Panc1 (cell line): ENCODE measurements at regions not wholly inside any gene's neighbourhood (a gene's known extent, or its start where the extent isn't known, plus 50 kb on each side); places are given as distances from the start of the nearest gene placed in this dataset.

Experiments used
- ATAC-seq: fragments of 200-7000 bp; cut with Tn5 transposase; 2 replicates; pipeline ENCODE4 v1.9.1; 2020; ENCODE audit warnings: mild to moderate bottlenecking, moderate library complexity
- BruUV-seq: library from RNA; stranded (reverse); fragments of 400-500 nt; replicated peaks from 2 replicates; lab custom pipeline; 2021; lab: Mats Ljungman, UMichigan
- CTCF ChIA-PET: fragments of 300-600 bp; sonication (Branson Sonifier 250); formaldehyde crosslinking; loops from one replicate; lab custom pipeline; 2022; ENCODE audit warnings: antibody characterized with exemption; lab: Charles Lee
- POLR2A ChIA-PET: fragments of 300-600 bp; sonication (Branson Sonifier 250); formaldehyde crosslinking; loops from one replicate; lab custom pipeline; 2022; ENCODE audit warnings: antibody characterized with exemption; lab: Charles Lee
- DNase-seq: peaks from one replicate; pipeline ENCODE4 v3.0.0-alpha.2; 2010; ENCODE audit warnings: low read depth, low spot score
- H3K27ac ChIP-seq: 2 replicates; pipeline ENCODE4 v1.5.1; 2011; ENCODE audit warnings: mild to moderate bottlenecking, low read length, inconsistent platforms
- H3K27me3 ChIP-seq: fragments of 200-500 bp; sonication (Bioruptor generic); 2 replicates; pipeline ENCODE4 v1.6.0; 2014; ENCODE audit warnings: low read length, inconsistent platforms; ENCODE audit not compliant: control insufficient read depth, insufficient read depth
- H3K36me3 ChIP-seq: fragments of 200-500 bp; sonication (Bioruptor generic); 2 replicates; pipeline ENCODE4 v1.5.1; 2014; ENCODE audit warnings: inconsistent platforms, mild to moderate bottlenecking, low read length, moderate library complexity; ENCODE audit not compliant: control insufficient read depth, insufficient read depth
- H3K4me1 ChIP-seq: 2 replicates; pipeline ENCODE4 v1.5.1; 2011; ENCODE audit warnings: inconsistent platforms, mild to moderate bottlenecking, low read length, moderate library complexity; ENCODE audit not compliant: control insufficient read depth, insufficient read depth
- H3K4me3 ChIP-seq, 2 experiments: 2 replicates each; pipeline ENCODE4 v1.5.1; 2011 to 2012; ENCODE audit warnings: low read depth in 2 of 2, low read length in 2 of 2, mild to moderate bottlenecking in 2 of 2, inconsistent platforms in 1 of 2, moderate library complexity in 1 of 2
- H3K9me3 ChIP-seq: fragments of 200-500 bp; sonication (Bioruptor generic); 2 replicates; pipeline ENCODE4 v1.5.1; 2014; ENCODE audit warnings: low read depth, mild to moderate bottlenecking, inconsistent platforms, low read length, moderate library complexity; ENCODE audit not compliant: control insufficient read depth, insufficient read depth
- POLR2AphosphoS5 ChIP-seq: IDR thresholded peaks from 2 replicates; pipeline ENCODE4 v1.6.1; 2012; ENCODE audit warnings: mild to moderate bottlenecking, low read depth, low read length, moderate library complexity
- SIN3A ChIP-seq: IDR thresholded peaks from 2 replicates; pipeline ENCODE4 v1.6.1; 2012; ENCODE audit warnings: low read depth, mild to moderate bottlenecking, low read length, moderate library complexity, borderline replicate concordance; ENCODE audit not compliant: insufficient read depth
- TCF7L2 ChIP-seq: IDR thresholded peaks from 2 replicates; pipeline ENCODE4 v1.6.1; 2011; ENCODE audit warnings: mild to moderate bottlenecking, low read depth, low read length, inconsistent platforms
- in situ Hi-C: cut with HindIII; loops from 2 replicates; pipeline ENCODE4 v1.10.0; 2016; ENCODE audit warnings: low sequenced_read_pairs, low pct_unique_long_range_greater_than_20kb
- intact Hi-C: fragments of 100-400 bp; cut with micrococcal nuclease; formaldehyde crosslinking; loops from one replicate; pipeline ENCODE4 v1.10.0; 2022; ENCODE audit not compliant: unreplicated experiment
- TF ChIP-seq, protein P1 (sequence below): fragments of 450-650 bp; IDR thresholded peaks from 2 replicates; pipeline ENCODE4 v1.5.1; 2017; ENCODE audit warnings: mild to moderate bottlenecking
- TF ChIP-seq, protein P2 (sequence below), 2 experiments: IDR thresholded peaks; 2 replicates each; pipeline ENCODE4 v1.6.1; 2011 to 2012; ENCODE audit warnings: low read depth in 2 of 2, control low read depth in 1 of 2, low read length in 1 of 2, mild to moderate bottlenecking in 1 of 2, moderate library complexity in 1 of 2; ENCODE audit not compliant: insufficient read depth in 1 of 2

DNA sequence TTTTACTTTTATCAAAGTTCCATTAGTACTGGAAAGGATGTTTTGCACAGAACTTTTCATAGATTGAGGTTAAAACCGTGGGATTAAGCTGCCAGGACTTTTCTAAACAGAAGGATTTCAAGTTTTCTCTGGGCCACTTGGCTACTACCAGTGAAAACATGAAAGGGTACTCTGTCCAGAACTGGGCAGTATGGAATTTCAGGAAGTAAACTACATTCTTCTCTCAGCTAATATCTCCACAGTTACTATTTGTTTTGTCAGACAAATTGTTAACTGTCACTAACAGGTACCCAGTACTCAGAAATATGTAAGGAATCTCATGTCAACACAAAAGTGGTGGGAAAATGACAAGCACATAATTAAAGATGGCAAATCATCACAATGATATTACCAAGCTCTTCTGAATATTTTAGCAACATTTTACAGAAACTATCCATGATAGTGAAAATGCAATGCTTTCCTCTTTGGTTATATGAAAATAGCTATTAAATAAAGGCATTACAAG lies 454.4 kb downstream of the C4orf33 start:
- no TSS peak for BruUV-seq
- H3K9me3 ChIP-seq: no peaks in the 10 kb centered on the region
- TF ChIP-seq, protein P1, sequence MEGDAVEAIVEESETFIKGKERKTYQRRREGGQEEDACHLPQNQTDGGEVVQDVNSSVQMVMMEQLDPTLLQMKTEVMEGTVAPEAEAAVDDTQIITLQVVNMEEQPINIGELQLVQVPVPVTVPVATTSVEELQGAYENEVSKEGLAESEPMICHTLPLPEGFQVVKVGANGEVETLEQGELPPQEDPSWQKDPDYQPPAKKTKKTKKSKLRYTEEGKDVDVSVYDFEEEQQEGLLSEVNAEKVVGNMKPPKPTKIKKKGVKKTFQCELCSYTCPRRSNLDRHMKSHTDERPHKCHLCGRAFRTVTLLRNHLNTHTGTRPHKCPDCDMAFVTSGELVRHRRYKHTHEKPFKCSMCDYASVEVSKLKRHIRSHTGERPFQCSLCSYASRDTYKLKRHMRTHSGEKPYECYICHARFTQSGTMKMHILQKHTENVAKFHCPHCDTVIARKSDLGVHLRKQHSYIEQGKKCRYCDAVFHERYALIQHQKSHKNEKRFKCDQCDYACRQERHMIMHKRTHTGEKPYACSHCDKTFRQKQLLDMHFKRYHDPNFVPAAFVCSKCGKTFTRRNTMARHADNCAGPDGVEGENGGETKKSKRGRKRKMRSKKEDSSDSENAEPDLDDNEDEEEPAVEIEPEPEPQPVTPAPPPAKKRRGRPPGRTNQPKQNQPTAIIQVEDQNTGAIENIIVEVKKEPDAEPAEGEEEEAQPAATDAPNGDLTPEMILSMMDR: no peak
- TF ChIP-seq SIN3A: no peak
- no peak for TF ChIP-seq POLR2AphosphoS5
- TF ChIP-seq TCF7L2: no peak
- TF ChIP-seq, protein P2, sequence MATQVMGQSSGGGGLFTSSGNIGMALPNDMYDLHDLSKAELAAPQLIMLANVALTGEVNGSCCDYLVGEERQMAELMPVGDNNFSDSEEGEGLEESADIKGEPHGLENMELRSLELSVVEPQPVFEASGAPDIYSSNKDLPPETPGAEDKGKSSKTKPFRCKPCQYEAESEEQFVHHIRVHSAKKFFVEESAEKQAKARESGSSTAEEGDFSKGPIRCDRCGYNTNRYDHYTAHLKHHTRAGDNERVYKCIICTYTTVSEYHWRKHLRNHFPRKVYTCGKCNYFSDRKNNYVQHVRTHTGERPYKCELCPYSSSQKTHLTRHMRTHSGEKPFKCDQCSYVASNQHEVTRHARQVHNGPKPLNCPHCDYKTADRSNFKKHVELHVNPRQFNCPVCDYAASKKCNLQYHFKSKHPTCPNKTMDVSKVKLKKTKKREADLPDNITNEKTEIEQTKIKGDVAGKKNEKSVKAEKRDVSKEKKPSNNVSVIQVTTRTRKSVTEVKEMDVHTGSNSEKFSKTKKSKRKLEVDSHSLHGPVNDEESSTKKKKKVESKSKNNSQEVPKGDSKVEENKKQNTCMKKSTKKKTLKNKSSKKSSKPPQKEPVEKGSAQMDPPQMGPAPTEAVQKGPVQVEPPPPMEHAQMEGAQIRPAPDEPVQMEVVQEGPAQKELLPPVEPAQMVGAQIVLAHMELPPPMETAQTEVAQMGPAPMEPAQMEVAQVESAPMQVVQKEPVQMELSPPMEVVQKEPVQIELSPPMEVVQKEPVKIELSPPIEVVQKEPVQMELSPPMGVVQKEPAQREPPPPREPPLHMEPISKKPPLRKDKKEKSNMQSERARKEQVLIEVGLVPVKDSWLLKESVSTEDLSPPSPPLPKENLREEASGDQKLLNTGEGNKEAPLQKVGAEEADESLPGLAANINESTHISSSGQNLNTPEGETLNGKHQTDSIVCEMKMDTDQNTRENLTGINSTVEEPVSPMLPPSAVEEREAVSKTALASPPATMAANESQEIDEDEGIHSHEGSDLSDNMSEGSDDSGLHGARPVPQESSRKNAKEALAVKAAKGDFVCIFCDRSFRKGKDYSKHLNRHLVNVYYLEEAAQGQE (IDR thresholded peaks at IDR 0.05; ENCODE audit: insufficient read depth in 1 of 2, low read depth in 2 of 2, low read length in 1 of 2): no peak
- intact Hi-C loops (no loop called here), in situ Hi-C loops (no loop called here)
- H3K36me3 ChIP-seq: no peaks in the 10 kb centered on the region
- POLR2A ChIA-PET: no interaction called here
- no peak overlapping the region for H3K4me3 ChIP-seq
- H3K4me1 ChIP-seq: no peaks in the 10 kb centered on the region
- CTCF ChIA-PET: no interaction called here
- no peaks in the 10 kb centered on the region for H3K27me3 ChIP-seq
- DNase-seq (no peak), ATAC-seq (no peak)
- H3K27ac ChIP-seq: no peak overlapping the region

DNA sequence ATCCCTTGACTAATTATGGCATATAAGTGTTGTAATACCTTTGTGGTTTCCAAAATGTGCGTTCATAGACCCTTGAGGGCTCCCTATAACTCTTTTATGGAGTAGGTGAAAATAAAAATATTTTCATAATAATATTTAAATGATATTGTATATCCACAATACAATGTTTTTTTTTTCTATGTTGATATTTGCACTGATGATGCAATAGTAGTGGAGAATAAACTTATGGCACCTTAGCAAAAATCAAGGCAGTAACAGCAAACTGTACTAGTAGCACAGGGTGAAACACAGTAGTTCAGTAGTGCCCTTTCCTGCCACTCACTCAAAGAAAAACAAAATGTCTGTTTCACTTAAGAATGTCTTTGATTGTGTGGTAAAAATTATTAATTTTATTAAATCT lies 465.3 kb downstream of the C4orf33 start:
- ChIA-PET CTCF (no interaction called here), POLR2A (no interaction called here)
- intact Hi-C loops: no loop called here
- no peaks in the 10 kb centered on the region for H3K36me3 ChIP-seq
- no peak for ATAC-seq
- no peak overlapping the region for H3K27ac ChIP-seq
- BruUV-seq: no TSS peak
- in situ Hi-C loops: no loop called here
- H3K4me3 ChIP-seq: no peak overlapping the region
- no peak for DNase-seq
- H3K9me3 ChIP-seq: no peaks in the 10 kb centered on the region
- no peaks in the 10 kb centered on the region for H3K27me3 ChIP-seq
- H3K4me1 ChIP-seq: no peaks in the 10 kb centered on the region
- TF ChIP-seq POLR2AphosphoS5 (no peak), TCF7L2 (no peak), SIN3A (no peak)
- TF ChIP-seq, protein P1: no peak
